Right cardiac atrium (tissue), 5 donors: ENCODE measurements at regions not wholly inside any gene's neighbourhood (a gene's known extent, or its start where the extent isn't known, plus 50 kb on each side); places are given as distances from the start of the nearest gene placed in this dataset.

ENCODE experiments used
- ATAC-seq, 2 donors: fragments of 200-7000 bp; cut with Tn5 transposase; one replicate each; pipeline versions ENCODE4 v1.8.0 to v1.9.1; 2020; ENCODE audit warnings: moderate library complexity in 2 of 2, mild to moderate bottlenecking in 1 of 2
- DNase-seq, 3 donors: peaks; one replicate each; pipeline ENCODE4 v3.0.0-alpha.2; 2020
- H3K27ac ChIP-seq: one replicate; pipeline ENCODE4 v1.5.1; 2013; ENCODE audit warnings: mild to moderate bottlenecking, low read length, control low read depth, moderate library complexity
- H3K27me3 ChIP-seq: one replicate; pipeline ENCODE4 v1.6.1; 2013; ENCODE audit not compliant: control insufficient read depth, insufficient read depth
- H3K4me1 ChIP-seq: one replicate; pipeline ENCODE4 v1.6.1; 2013; ENCODE audit warnings: low read length; ENCODE audit not compliant: control insufficient read depth, insufficient read depth
- H3K4me3 ChIP-seq: one replicate; pipeline ENCODE4 v1.5.1; 2013; ENCODE audit warnings: low read length, control low read depth
- H3K9me3 ChIP-seq: one replicate; pipeline ENCODE4 v1.6.1; 2013; ENCODE audit warnings: low read length; ENCODE audit not compliant: control insufficient read depth
- WGBS: extraction: QIAGEN DNeasy Blood & Tissue Kit; methylation state at CpG from one replicate; pipeline ENCODE4 v1.1.7; 2013; 5-methylcytosine and 5-hydroxymethylcytosine counted together
- intact Hi-C, 4 donors: fragments of 100-400 bp; cut with DNase I; formaldehyde crosslinking; loops; one replicate each; pipeline versions ENCODE4 v1.11.0 to v1.14.0; 2022 to 2023
- donor health status: healthy with polysubstance abuse.
- donor health status: DM: no; HTN: yes; CAD: no.
- donor health status: DM: no; HTN: no; CAD: no.
- donor health status: DM: no; HTN: yes; CAD: no; lungs with severe emphysema.
- donor health status: DM: yes; HTN: yes; CAD: no.

GRCh38 chr18:47427072-47427471, 175.6 kb upstream of the SKOR2 start:
- intact Hi-C loops, result no loop called here
- H3K4me1 ChIP-seq, result no peaks in the 10 kb centered on the region
- H3K27me3 ChIP-seq, result no peaks in the 10 kb centered on the region
- no peaks in the 10 kb centered on the region for H3K9me3 ChIP-seq
- no peak overlapping the region for H3K4me3 ChIP-seq
- DNase-seq (no peak), ATAC-seq (no peak)
- H3K27ac ChIP-seq, result no peak overlapping the region

GRCh38 chr18:47425365-47425764, 173.9 kb upstream of the SKOR2 start:
- intact Hi-C loops, result no loop called here
- WGBS, result 78% methylated on average over 7 of the region's 7 CpGs
- Histone ChIP-seq H3K4me1 (no peaks in the 10 kb centered on the region), H3K27me3 (no peaks in the 10 kb centered on the region), H3K4me3 (no peak overlapping the region), H3K27ac (no peak overlapping the region), H3K9me3 (no peaks in the 10 kb centered on the region)
- DNase-seq (no peak), ATAC-seq (no peak)

GRCh38 chr18:47422524-47422923, 171.1 kb upstream of the SKOR2 start:
- DNase-seq (no peak), ATAC-seq (no peak)
- no peak overlapping the region for H3K4me3 ChIP-seq
- intact Hi-C loops, result no loop called here
- no peaks in the 10 kb centered on the region for H3K9me3 ChIP-seq
- no peak overlapping the region for H3K27ac ChIP-seq
- H3K27me3 ChIP-seq, result no peaks in the 10 kb centered on the region
- H3K4me1 ChIP-seq, result no peaks in the 10 kb centered on the region
- 63% methylated on average over 6 of the region's 6 CpGs for WGBS

GRCh38 chr18:47420130-47420529, 168.7 kb upstream of the SKOR2 start:
- 56% methylated on average over 4 of the region's 4 CpGs for WGBS

GRCh38 chr18:47418746-47419145, 167.3 kb upstream of the SKOR2 start:
- DNase-seq (no peak), ATAC-seq (no peak)
- 66% methylated on average over 3 of the region's 3 CpGs for WGBS
- Histone ChIP-seq H3K9me3 (no peaks in the 10 kb centered on the region), H3K4me3 (no peak overlapping the region), H3K27ac (no peak overlapping the region), H3K27me3 (no peaks in the 10 kb centered on the region), H3K4me1 (no peaks in the 10 kb centered on the region)
- intact Hi-C loops, result loop anchor here in 1 of 4 donors (10.0 kb wide), 1 partner anchor 116 kb away; no protein-coding TSS in a partner anchor

More at GRCh38 chr18:47420130-47420529, 168.7 kb upstream of the SKOR2 start:
- intact Hi-C loops, result no loop called here
- Histone ChIP-seq H3K4me1 (no peaks in the 10 kb centered on the region), H3K9me3 (no peaks in the 10 kb centered on the region), H3K27me3 (no peaks in the 10 kb centered on the region), H3K4me3 (no peak overlapping the region), H3K27ac (no peak overlapping the region)
- DNase-seq (no peak), ATAC-seq (no peak)

GRCh38 chr18:47417807-47418206, 166.3 kb upstream of the SKOR2 start:
- Histone ChIP-seq H3K27ac (no peak overlapping the region), H3K9me3 (no peaks in the 10 kb centered on the region), H3K27me3 (no peaks in the 10 kb centered on the region), H3K4me3 (no peak overlapping the region), H3K4me1 (no peaks in the 10 kb centered on the region)
- intact Hi-C loops, result loop anchor here in 1 of 4 donors (10.0 kb wide), 1 partner anchor 117 kb away; no protein-coding TSS in a partner anchor
- no peak for ATAC-seq
- 64% methylated on average over 2 of the region's 2 CpGs for WGBS
- DNase-seq, result no peak

- intact Hi-C loops, result loop anchor here in 1 of 4 donors (10.0 kb wide), 1 partner anchor 119 kb away; no protein-coding TSS in a partner anchor
These were observed 164.4 kb upstream of the SKOR2 start for GRCh38 chr18:47415881-47416280.

GRCh38 chr18:47413327-47413726, 161.9 kb upstream of the SKOR2 start:
- DNase-seq (no peak), ATAC-seq (peak in 1 of 2 donors; percentile 25)
- Histone ChIP-seq H3K4me3 (no peak overlapping the region), H3K4me1 (no peaks in the 10 kb centered on the region), H3K27me3 (no peaks in the 10 kb centered on the region), H3K27ac (no peak overlapping the region), H3K9me3 (no peaks in the 10 kb centered on the region)
- intact Hi-C loops, result loop anchor here in 1 of 4 donors (10.0 kb wide), 1 partner anchor 121 kb away; no protein-coding TSS in a partner anchor
- WGBS, result 26% methylated on average over 2 of the region's 2 CpGs

More at GRCh38 chr18:47415881-47416280, 164.4 kb upstream of the SKOR2 start:
- DNase-seq, result no peak
- Histone ChIP-seq H3K4me1 (no peaks in the 10 kb centered on the region), H3K4me3 (no peak overlapping the region), H3K27ac (no peak overlapping the region), H3K27me3 (no peaks in the 10 kb centered on the region), H3K9me3 (no peaks in the 10 kb centered on the region)
- WGBS, result 44% methylated on average over 4 of the region's 4 CpGs
- no peak for ATAC-seq

- WGBS, result 55% methylated on average over 1 of the region's 1 CpG
- H3K4me3 ChIP-seq, result no peak overlapping the region
- ATAC-seq (no peak), DNase-seq (no peak)
- no peaks in the 10 kb centered on the region for H3K27me3 ChIP-seq
- no peaks in the 10 kb centered on the region for H3K9me3 ChIP-seq
- intact Hi-C loops, result loop anchor here in 1 of 4 donors (10.0 kb wide), 1 partner anchor 122 kb away; no protein-coding TSS in a partner anchor
- no peaks in the 10 kb centered on the region for H3K4me1 ChIP-seq
- H3K27ac ChIP-seq, result no peak overlapping the region
These were observed 161.5 kb upstream of the SKOR2 start for GRCh38 chr18:47412924-47413323.

- Histone ChIP-seq H3K4me3 (no peak overlapping the region), H3K4me1 (no peaks in the 10 kb centered on the region), H3K27ac (no peak overlapping the region), H3K27me3 (no peaks in the 10 kb centered on the region), H3K9me3 (no peaks in the 10 kb centered on the region)
- WGBS, result 76% methylated on average over 1 of the region's 1 CpG
- no peak for DNase-seq
- ATAC-seq, result no peak
- intact Hi-C loops, result loop anchor here in 1 of 4 donors (10.0 kb wide), 1 partner anchor 124 kb away; no protein-coding TSS in a partner anchor
These were observed 159.7 kb upstream of the SKOR2 start for GRCh38 chr18:47411159-47411558.

- Histone ChIP-seq H3K4me3 (no peak overlapping the region), H3K27ac (no peak overlapping the region), H3K27me3 (no peaks in the 10 kb centered on the region), H3K9me3 (no peaks in the 10 kb centered on the region), H3K4me1 (no peaks in the 10 kb centered on the region)
- DNase-seq, result no peak
- WGBS, result 72% methylated on average over 6 of the region's 6 CpGs
- ATAC-seq, result no peak
- intact Hi-C loops, result loop anchor here in 1 of 4 donors (10.0 kb wide), 1 partner anchor 125 kb away; no protein-coding TSS in a partner anchor
These were observed 158.7 kb upstream of the SKOR2 start for GRCh38 chr18:47410139-47410538.

- DNase-seq, result no peak
- no peaks in the 10 kb centered on the region for H3K4me1 ChIP-seq
- WGBS, result 89% methylated on average over 7 of the region's 7 CpGs
- H3K4me3 ChIP-seq, result no peak overlapping the region
- no peaks in the 10 kb centered on the region for H3K27me3 ChIP-seq
- H3K27ac ChIP-seq, result no peak overlapping the region
- intact Hi-C loops, result no loop called here
- no peak for ATAC-seq
- H3K9me3 ChIP-seq, result no peaks in the 10 kb centered on the region
These were observed 158.1 kb upstream of the SKOR2 start for GRCh38 chr18:47409519-47409918.
